HG03196 (cell line): ENCODE measurements at regions not wholly inside any gene's neighbourhood (a gene's known extent, or its start where the extent isn't known, plus 50 kb on each side); places are given as distances from the start of the nearest gene placed in this dataset.
"Not testable (repeated sequence)": the region's sequence is repeated elsewhere in the genome, so short reads cannot be mapped to it uniquely, and the experiment has no call there.

Source experiments
- ATAC-seq: cut with Tn5 transposase; IDR thresholded peaks from one replicate; pipeline ENCODE4 v1.9.1; 2021; ENCODE audit not compliant: unreplicated experiment

GRCh38 chr9:100700689-100701318 is 122.9 kb downstream of the CAVIN4 start:
- no peak for ATAC-seq

- no peak for ATAC-seq
Observed at GRCh38 chr9:100714372-100715099, 136.7 kb downstream of the CAVIN4 start.

- no peak for ATAC-seq
Observed at GRCh38 chr9:100715100-100715380, 137.2 kb downstream of the CAVIN4 start.

- no peak for ATAC-seq
Observed at GRCh38 chr9:100718717-100719116, 140.8 kb downstream of the CAVIN4 start.

DNA sequence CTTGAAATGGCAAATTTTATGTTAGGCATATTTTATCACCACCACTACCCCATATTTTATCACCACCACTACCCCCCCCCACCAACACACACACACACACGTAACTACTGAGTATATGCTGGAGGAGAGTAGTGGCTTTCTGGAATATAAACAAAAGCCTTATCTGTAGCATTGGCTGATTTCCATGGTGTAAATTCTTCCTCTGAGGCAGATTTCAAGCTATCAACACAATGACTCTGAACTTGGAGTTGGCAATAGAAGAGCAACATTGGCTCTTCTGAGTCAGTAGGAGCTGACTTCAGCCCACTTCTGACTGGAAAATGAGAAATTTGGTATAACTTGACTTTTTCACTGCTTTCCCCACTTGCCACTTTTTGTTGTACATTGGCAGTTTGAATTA is 143.0 kb downstream of the CAVIN4 start:
- no peak for ATAC-seq

GRCh38 chr9:100724886-100725285 is 147.0 kb downstream of the CAVIN4 start:
- ATAC-seq: no peak

GRCh38 chr9:100725371-100725770 is 147.5 kb downstream of the CAVIN4 start:
- no peak for ATAC-seq

DNA sequence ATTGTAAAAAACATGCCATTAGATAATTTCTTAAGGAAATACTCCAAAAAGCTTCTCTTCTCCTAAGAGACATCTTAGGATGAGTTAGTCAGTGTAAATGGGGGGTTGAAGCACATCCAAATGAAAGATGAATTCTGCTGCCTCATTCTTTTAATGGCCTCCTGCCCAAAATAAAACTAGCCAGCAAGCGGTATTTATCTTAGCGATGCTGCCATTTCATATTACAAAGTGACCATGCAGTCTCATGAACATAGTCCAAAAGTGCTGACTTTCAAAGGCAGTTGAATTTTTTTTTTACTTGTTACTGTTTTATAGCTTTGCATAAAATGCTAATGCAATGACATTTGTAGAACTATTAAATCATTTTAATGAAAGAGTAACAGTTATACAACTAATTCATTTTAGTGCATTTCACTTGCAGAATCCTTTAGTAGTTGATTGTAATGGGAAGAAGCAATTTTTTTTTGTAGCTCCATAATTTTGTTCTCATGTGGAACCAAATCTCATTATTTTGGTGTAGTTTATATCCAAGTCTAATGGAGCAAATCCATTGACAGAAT is 151.5 kb downstream of the CAVIN4 start:
- ATAC-seq: no peak

- ATAC-seq: no peak
Observed at GRCh38 chr9:100730086-100730485, 152.2 kb downstream of the CAVIN4 start.

DNA sequence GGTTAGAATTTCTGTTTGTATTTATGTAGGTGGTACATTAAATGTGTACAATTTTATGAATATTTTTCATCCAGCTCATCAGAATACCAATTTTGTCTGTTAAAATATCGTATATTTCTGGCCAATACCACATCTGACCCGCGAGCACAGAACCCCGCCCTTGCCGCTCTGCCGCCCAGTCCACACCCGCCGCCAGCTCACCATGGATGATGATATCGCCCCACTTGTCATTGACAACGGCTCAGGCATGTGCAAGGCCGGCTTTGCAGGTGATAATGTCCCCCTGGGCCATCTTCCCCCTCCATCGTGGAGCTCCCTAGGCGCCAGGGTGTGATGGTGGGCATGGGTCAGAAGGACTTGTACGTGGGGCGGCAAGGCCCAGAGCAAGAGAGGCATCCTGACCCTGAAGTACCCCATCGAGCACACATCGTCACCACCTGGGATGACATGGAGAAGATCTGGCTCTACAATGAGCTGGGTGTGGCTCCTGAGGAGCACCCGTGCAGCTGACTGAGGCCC is 153.2 kb downstream of the CAVIN4 start:
- ATAC-seq: no peak

DNA sequence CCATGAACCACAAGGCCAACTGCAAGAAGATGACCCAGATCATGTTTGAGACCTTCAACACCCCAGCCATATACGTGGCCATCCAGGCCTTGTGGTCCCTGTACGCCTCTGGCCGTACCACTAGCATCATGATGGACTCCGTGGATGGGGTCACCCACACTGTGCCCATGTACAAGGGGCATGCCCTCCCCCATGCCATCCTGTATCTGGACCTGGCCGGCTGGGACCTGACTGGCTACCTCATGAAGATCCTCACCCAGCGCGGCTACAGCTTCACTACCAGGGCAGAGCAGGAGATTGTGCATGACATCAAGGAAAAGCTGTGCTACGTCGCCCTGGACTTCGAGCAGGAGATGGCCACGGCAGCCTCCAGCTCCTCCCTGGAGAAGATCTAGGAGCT is 153.7 kb downstream of the CAVIN4 start:
- no peak for ATAC-seq

- no peak for ATAC-seq
Observed at GRCh38 chr9:100739208-100739607, 161.3 kb downstream of the CAVIN4 start.

DNA sequence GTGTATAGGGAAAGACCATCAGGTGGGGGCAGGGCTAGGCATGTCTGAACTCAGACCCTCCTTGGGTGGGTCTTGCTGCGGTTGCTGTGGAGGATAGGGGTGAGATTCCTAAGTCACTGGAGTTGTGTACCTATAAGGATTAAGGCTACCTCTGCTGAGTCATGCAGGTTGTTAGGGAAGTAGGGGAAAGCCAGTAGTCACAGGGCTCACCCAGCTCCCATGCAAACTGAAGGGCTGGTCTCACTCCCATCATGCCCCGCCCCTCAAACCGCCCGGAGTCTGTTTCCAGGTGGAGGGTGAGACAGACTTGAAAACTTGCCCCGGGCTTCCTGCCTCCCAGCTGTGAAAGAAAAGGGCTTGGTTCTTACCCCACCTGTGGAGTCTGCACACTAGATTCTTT is 161.8 kb downstream of the CAVIN4 start:
- no peak for ATAC-seq

- ATAC-seq: not testable (repeated sequence)
Observed at GRCh38 chr9:100748930-100749329, 171.1 kb downstream of the CAVIN4 start.

DNA sequence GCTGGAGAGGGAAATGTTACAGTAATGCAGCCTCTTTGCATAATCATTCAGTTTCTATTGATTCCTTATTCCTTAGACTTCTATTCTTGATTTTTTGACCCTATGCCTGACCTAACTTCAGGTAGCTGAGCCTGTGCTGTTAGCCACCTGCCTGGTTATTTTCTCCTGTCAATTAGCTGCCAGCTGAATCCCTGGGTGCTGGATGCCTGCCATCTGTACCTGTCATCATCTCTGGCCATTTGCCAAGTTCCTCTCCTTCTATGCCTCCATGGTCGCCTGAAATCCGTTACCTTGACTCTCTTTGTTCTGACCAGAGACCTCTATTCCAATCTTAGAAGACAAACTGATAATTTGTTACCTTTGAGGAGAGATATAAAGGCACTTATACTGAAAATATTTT is 178.3 kb downstream of the CAVIN4 start:
- ATAC-seq: no peak

- ATAC-seq: no peak
Observed at GRCh38 chr9:100759215-100759614, 181.3 kb downstream of the CAVIN4 start.

- no peak for ATAC-seq
Observed at GRCh38 chr9:100761276-100761802, 183.5 kb downstream of the CAVIN4 start.

- no peak for ATAC-seq
Observed at GRCh38 chr9:100774326-100774725, 196.4 kb downstream of the CAVIN4 start.

GRCh38 chr9:100774962-100775361 is 197.1 kb downstream of the CAVIN4 start:
- ATAC-seq: no peak

DNA sequence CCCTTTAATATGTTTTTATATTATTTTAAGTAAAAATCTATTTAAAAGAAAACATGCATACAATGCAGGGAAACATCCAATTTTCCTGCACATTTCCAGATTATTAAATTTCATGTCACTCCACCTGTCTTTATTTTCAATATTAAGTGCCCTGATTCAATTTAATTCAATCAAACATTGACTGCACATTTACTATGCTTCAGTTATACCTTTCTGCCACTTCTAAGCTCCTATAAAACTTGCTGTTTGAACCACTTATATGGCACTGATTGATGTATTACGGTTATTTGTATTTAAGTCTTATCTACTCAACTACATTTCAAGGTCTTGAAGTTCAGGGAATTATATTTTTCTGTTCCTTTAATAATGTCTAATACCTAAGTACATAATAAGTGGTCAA is 198.0 kb downstream of the CAVIN4 start:
- ATAC-seq: no peak

DNA sequence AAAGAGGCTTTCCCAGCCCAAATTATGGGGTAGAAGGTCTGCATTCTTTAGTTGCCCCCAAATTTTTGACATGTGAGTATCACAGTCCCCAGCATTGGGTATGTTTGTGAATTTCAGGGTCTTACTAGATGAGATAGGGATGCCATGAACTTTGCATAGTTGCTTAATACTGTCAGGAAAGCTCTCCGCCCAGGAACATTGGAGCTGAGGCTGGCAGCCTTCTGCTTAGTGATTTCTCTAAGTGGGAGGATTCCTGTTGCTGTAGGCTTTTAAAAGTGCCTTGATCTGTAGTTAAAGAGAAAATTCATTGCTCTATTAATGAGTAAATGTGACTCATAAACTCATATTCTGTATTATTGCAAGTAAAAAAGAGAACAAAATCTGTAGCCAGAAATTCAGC is 206.9 kb downstream of the CAVIN4 start:
- no peak for ATAC-seq

GRCh38 chr9:100785946-100786345 is 208.1 kb downstream of the CAVIN4 start:
- ATAC-seq: no peak
